Neural cell (in vitro differentiated cells): ENCODE measurements at regions not wholly inside any gene's neighbourhood (a gene's known extent, or its start where the extent isn't known, plus 50 kb on each side); places are given as distances from the start of the nearest gene placed in this dataset.

Experiments
- H2AFZ ChIP-seq: fragments of 200-600, 300-800 bp; sonication (generic), shearing (Covaris generic); 2 replicates; pipeline ENCODE4 v1.6.0; 2014; ENCODE audit warnings: low read depth, mild to moderate bottlenecking, antibody characterized with exemption, low read length, moderate library complexity
- H3F3A ChIP-seq: fragments of 200-600 bp; shearing (Covaris generic); 2 replicates; pipeline ENCODE4 v1.6.1; 2016; ENCODE audit warnings: mild to moderate bottlenecking, moderate library complexity, mixed read lengths, antibody characterized with exemption, low read length; ENCODE audit not compliant: insufficient read depth, poor library complexity, severe bottlenecking
- H3K27ac ChIP-seq: fragments of 200-600, 300-800 bp; sonication (generic), shearing (Covaris generic); 2 replicates; pipeline ENCODE4 v1.5.1; 2014; ENCODE audit warnings: mild to moderate bottlenecking, low read length, moderate library complexity
- H3K27me3 ChIP-seq: fragments of 300-800, 200-600 bp; sonication (generic), shearing (Covaris generic); 2 replicates; pipeline ENCODE4 v1.6.0; 2014; ENCODE audit warnings: mild to moderate bottlenecking, low read depth, low read length, moderate library complexity; ENCODE audit not compliant: insufficient read depth
- H3K36me3 ChIP-seq: fragments of 300-800, 200-600 bp; sonication (generic), shearing (Covaris generic); 2 replicates; pipeline ENCODE4 v1.5.1; 2014; ENCODE audit warnings: mild to moderate bottlenecking, antibody characterized with exemption, low read length, moderate library complexity; ENCODE audit not compliant: insufficient read depth
- H3K4me2 ChIP-seq: fragments of 300-800, 200-600 bp; sonication (generic), shearing (Covaris generic); 2 replicates; pipeline ENCODE4 v1.6.0; 2014; ENCODE audit warnings: mild to moderate bottlenecking, low read length
- H3K4me3 ChIP-seq: fragments of 300-800, 200-600 bp; sonication (generic), shearing (Covaris generic); 2 replicates; pipeline ENCODE4 v1.5.1; 2014; ENCODE audit warnings: mild to moderate bottlenecking, low read length, moderate library complexity
- H3K79me2 ChIP-seq: fragments of 200-600 bp; shearing (Covaris generic); replicated peaks from 2 replicates; pipeline ENCODE4 v1.6.0; 2014; ENCODE audit warnings: mild to moderate bottlenecking, low read length, moderate library complexity; ENCODE audit not compliant: insufficient read depth
- H3K9ac ChIP-seq: fragments of 300-800, 200-600 bp; sonication (generic), shearing (Covaris generic); 2 replicates; pipeline ENCODE4 v1.6.1; 2016; ENCODE audit warnings: mild to moderate bottlenecking, low read length, mixed read lengths
- H3K9me2 ChIP-seq: fragments of 200-600 bp; shearing (Covaris generic); 2 replicates; pipeline ENCODE4 v1.6.1; 2016; ENCODE audit warnings: mild to moderate bottlenecking, low read length, mixed read lengths; ENCODE audit not compliant: insufficient read depth
- H3K9me3 ChIP-seq: fragments of 200-600, 300-800 bp; sonication (generic), shearing (Covaris generic); 2 replicates; pipeline ENCODE4 v1.6.1; 2016; ENCODE audit warnings: mild to moderate bottlenecking, mixed run types, low read length, moderate library complexity, mixed read lengths
- H4K20me1 ChIP-seq: fragments of 200-600 bp; shearing (Covaris generic); 2 replicates; pipeline ENCODE4 v1.6.1; 2016; ENCODE audit warnings: mild to moderate bottlenecking, mixed run types; ENCODE audit not compliant: insufficient read depth
- CTCF ChIP-seq: fragments of 450-650 bp; IDR thresholded peaks from 2 replicates; pipeline ENCODE4 v1.5.1; 2014; ENCODE audit warnings: antibody characterized with exemption, mild to moderate bottlenecking, moderate library complexity; ENCODE audit not compliant: poor library complexity, severe bottlenecking
- EP300 ChIP-seq: fragments of 450-650 bp; conservative IDR thresholded peaks from 2 replicates; pipeline ENCODE4 v1.6.1; 2014; ENCODE audit warnings: antibody characterized with exemption, mild to moderate bottlenecking, moderate library complexity; ENCODE audit not compliant: poor library complexity, severe bottlenecking
- EZH2 ChIP-seq: fragments of 200-600, 300-800 bp; shearing (Covaris generic), sonication (generic); IDR thresholded peaks from 2 replicates; pipeline ENCODE4 v1.6.1; 2014; ENCODE audit warnings: antibody characterized with exemption, low read length, borderline replicate concordance, mild to moderate bottlenecking; ENCODE audit not compliant: insufficient read depth, poor library complexity, severe bottlenecking
- MXI1 ChIP-seq: fragments of 450-650 bp; conservative IDR thresholded peaks from 2 replicates; pipeline ENCODE4 v1.6.1; 2014; ENCODE audit warnings: antibody characterized with exemption, mild to moderate bottlenecking; ENCODE audit not compliant: poor library complexity, severe bottlenecking
- POLR2AphosphoS5 ChIP-seq: IDR thresholded peaks from 2 replicates; pipeline ENCODE4 v1.6.1; 2012
- RAD21 ChIP-seq: fragments of 450-650 bp; conservative IDR thresholded peaks from 2 replicates; pipeline ENCODE4 v1.6.1; 2014; ENCODE audit warnings: antibody characterized with exemption, mild to moderate bottlenecking, moderate library complexity
- REST ChIP-seq: IDR thresholded peaks from 2 replicates; pipeline ENCODE4 v1.6.1; 2012; ENCODE audit warnings: borderline replicate concordance
- SMC3 ChIP-seq: fragments of 450-650 bp; conservative IDR thresholded peaks from 2 replicates; pipeline ENCODE4 v1.6.1; 2014; ENCODE audit warnings: antibody characterized with exemption, mild to moderate bottlenecking, moderate library complexity; ENCODE audit not compliant: poor library complexity
- TAF1 ChIP-seq: IDR thresholded peaks from 2 replicates; pipeline ENCODE4 v1.6.1; 2012; ENCODE audit warnings: low read depth

- H3K4me3 ChIP-seq: no peak overlapping the region
- H3F3A ChIP-seq: no peaks in the 10 kb centered on the region
- no peak overlapping the region for H3K9ac ChIP-seq
- no peaks in the 10 kb centered on the region for H3K36me3 ChIP-seq
- no peaks in the 10 kb centered on the region for H4K20me1 ChIP-seq
- H3K79me2 ChIP-seq: no peaks in the 10 kb centered on the region
- H2AFZ ChIP-seq: no peak overlapping the region
- no peaks in the 10 kb centered on the region for H3K9me3 ChIP-seq
- no peak overlapping the region for H3K27ac ChIP-seq
- no peaks in the 10 kb centered on the region for H3K27me3 ChIP-seq
- TF ChIP-seq MXI1: no peak
- TF ChIP-seq TAF1: no peak
- TF ChIP-seq SMC3: no peak
- TF ChIP-seq REST: no peak
- TF ChIP-seq EZH2: no peak
- no peak for TF ChIP-seq RAD21
- no peak for TF ChIP-seq POLR2AphosphoS5
- TF ChIP-seq CTCF: no peak
- TF ChIP-seq EP300: no peak
- no peak overlapping the region for H3K4me2 ChIP-seq
- no peaks in the 10 kb centered on the region for H3K9me2 ChIP-seq
Measured at GRCh38 chr4:141411936-141412335, 191.2 kb downstream of the ZNF330 start.

GRCh38 chr4:141413366-141413765, 192.7 kb downstream of the ZNF330 start:
- no peak overlapping the region for H3K4me3 ChIP-seq
- no peaks in the 10 kb centered on the region for H4K20me1 ChIP-seq
- H3K9me2 ChIP-seq: no peaks in the 10 kb centered on the region
- no peak overlapping the region for H3K9ac ChIP-seq
- no peaks in the 10 kb centered on the region for H3F3A ChIP-seq
- no peak overlapping the region for H3K4me2 ChIP-seq
- no peak overlapping the region for H3K27ac ChIP-seq
- H3K9me3 ChIP-seq: no peaks in the 10 kb centered on the region
- no peak for TF ChIP-seq TAF1
- no peak for TF ChIP-seq MXI1
- no peak for TF ChIP-seq RAD21
- H3K27me3 ChIP-seq: no peaks in the 10 kb centered on the region
- H2AFZ ChIP-seq: no peak overlapping the region
- no peaks in the 10 kb centered on the region for H3K36me3 ChIP-seq
- H3K79me2 ChIP-seq: no peaks in the 10 kb centered on the region

GRCh38 chr4:141415651-141416050, 195.0 kb downstream of the ZNF330 start:
- no peaks in the 10 kb centered on the region for H3K79me2 ChIP-seq
- TF ChIP-seq RAD21 (no peak), EP300 (no peak), POLR2AphosphoS5 (no peak), MXI1 (no peak), SMC3 (no peak), REST (no peak), CTCF (no peak), EZH2 (no peak), TAF1 (no peak)
- H2AFZ ChIP-seq: no peak overlapping the region
- no peaks in the 10 kb centered on the region for H4K20me1 ChIP-seq
- no peak overlapping the region for H3K9ac ChIP-seq
- no peaks in the 10 kb centered on the region for H3K9me2 ChIP-seq
- no peak overlapping the region for H3K4me2 ChIP-seq
- no peaks in the 10 kb centered on the region for H3K36me3 ChIP-seq
- H3K4me3 ChIP-seq: no peak overlapping the region
- no peaks in the 10 kb centered on the region for H3K27me3 ChIP-seq
- H3K27ac ChIP-seq: no peak overlapping the region
- no peaks in the 10 kb centered on the region for H3K9me3 ChIP-seq
- no peaks in the 10 kb centered on the region for H3F3A ChIP-seq
